HT1080 (cell line): ENCODE measurements at regions not wholly inside any gene's neighbourhood (a gene's known extent, or its start where the extent isn't known, plus 50 kb on each side); places are given as distances from the start of the nearest gene placed in this dataset.
"Not testable (repeated sequence)": the region's sequence is repeated elsewhere in the genome, so short reads cannot be mapped to it uniquely, and the experiment has no call there.

Experiments used
- DNase-seq: peaks from one replicate; pipeline ENCODE4 v3.0.0-alpha.2; 2015; ENCODE audit warnings: low read depth

- no peak for DNase-seq
These were observed 222.9 kb upstream of the KCNK2 start for GRCh38 chr1:214859647-214860046.

DNA sequence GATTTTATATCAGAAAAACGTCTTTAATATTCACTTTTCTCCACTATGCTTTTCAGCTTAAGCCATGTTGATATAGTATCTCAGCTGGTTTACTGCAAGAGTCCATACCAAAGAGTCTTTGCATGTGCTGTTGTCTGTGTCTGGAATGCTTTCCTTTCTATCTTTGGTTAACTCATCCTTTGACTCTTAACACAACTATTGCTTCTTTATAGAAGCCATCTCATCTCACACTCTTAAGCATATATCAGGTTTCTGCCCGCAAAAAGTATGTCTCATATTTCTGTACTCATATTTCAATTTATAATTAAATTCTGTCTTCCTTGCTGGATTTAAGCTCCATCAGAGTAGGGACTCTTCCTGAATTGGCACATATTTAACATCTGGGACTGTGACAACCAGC lies 220.9 kb upstream of the KCNK2 start:
- DNase-seq = no peak

GRCh38 chr1:214862421-214862820 lies 220.1 kb upstream of the KCNK2 start:
- DNase-seq = no peak

GRCh38 chr1:214864896-214865688 lies 217.4 kb upstream of the KCNK2 start:
- peak; percentile 38 for DNase-seq

GRCh38 chr1:214870426-214870825 lies 212.1 kb upstream of the KCNK2 start:
- not testable (repeated sequence) for DNase-seq

DNA sequence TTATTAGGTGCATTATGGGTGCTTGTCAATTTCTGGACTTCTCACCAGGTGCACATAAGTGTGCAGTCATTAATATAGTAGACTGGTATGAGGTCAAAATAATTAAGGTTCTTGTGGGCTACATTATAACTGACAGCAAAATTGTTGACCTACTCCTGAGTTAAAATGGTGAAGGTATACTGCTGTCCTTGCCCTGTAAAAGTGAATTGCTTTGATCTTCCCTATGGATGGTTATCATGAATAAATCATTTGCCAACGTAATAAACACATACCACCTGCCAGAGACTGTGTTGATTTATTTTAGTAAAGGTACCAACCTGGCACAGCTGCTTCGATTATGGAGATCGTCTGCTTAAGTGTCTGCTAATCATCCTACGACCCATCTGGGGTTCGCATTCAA lies 201.6 kb upstream of the KCNK2 start:
- DNase-seq = no peak

GRCh38 chr1:214882616-214883015 lies 199.9 kb upstream of the KCNK2 start:
- no peak for DNase-seq

DNA sequence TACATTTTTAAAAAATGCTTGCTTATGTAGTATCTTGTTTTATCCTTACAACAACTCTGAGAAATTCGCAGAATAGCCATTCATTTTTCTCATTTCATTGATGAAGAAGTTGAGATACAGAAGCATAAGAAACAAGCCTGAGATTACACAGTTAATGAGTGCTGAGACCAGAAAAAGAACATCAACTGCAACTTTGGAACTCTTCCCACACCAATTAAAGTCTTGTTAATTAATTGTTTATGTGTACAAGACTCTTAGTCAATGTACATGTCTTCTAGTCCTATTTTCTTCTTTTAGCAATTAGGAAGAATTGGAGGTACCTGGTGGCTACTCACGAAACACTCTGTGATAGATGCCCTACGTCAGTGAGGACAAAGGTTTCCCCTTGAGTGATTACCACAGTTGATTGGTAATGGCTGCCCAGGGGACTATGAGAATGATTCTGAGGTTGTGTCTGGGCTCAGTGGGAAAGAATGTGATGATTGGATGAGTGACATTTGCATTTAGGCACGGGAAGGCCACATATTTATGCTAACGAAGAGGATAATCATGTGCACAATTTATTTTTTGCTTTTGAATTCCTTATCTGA lies 187.4 kb upstream of the KCNK2 start:
- no peak for DNase-seq

GRCh38 chr1:214896921-214897320 lies 185.6 kb upstream of the KCNK2 start:
- DNase-seq = no peak

- no peak for DNase-seq
These were observed 185.0 kb upstream of the KCNK2 start for GRCh38 chr1:214897581-214897980.

DNA sequence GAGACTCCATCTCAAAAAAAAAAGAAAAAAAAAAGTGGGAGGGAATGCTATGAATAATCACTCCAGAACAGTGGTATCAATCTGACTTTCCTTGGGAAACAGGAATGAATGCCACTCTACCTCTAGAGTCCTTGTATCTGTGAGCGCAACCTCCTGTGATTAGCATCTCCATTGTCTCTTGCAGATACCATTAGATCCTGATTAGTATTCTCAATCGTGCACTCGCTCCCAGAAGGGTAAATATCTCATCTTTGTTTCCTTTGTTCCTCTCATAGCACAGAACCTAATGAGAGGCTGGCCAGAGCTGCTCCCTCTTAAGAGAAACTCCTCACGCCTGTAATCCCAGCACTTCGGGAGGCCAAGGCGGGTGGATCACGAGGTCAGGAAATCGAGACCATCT lies 184.4 kb upstream of the KCNK2 start:
- DNase-seq = no peak

DNA sequence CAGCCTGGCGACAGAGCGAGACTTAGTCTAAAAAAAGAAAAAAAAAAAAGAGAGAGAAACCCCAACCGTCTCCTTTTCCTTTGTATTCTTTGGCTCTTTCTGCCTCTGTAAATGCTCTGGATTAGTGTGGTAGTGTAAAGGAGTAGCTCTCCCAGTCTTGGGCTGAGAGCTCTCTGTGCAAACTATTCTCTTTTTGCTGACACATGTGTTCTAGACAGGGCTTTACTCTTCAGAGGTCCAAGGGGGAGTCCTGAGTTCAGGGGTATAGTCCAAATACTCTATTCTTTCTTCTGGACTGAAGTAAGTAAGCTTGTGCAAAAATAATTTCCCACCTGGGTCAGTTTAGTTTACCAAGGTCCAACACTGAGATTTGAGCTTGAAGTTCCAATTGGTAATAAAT lies 183.8 kb upstream of the KCNK2 start:
- no peak for DNase-seq

- peak; percentile 14 for DNase-seq
These were observed 182.6 kb upstream of the KCNK2 start for GRCh38 chr1:214899908-214900460.

DNA sequence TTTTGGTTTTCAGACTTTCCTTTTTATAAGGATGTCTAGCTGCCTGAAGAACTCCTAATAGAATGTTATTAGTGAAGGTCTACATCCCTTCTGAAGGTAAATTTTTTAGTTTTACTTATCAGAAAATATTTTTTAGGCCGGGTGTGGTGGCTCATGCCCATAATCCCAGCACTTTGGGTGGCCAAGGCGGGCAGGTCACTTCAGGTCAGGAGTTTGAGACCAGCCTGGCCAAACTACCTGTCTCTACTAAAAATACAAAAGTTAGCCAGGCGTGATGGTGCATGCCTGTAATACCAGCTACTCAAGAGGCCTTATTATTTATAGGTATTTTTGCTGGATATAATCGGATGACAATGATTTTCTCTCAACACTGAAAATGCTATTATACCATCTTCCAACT lies 181.9 kb upstream of the KCNK2 start:
- no peak for DNase-seq

DNA sequence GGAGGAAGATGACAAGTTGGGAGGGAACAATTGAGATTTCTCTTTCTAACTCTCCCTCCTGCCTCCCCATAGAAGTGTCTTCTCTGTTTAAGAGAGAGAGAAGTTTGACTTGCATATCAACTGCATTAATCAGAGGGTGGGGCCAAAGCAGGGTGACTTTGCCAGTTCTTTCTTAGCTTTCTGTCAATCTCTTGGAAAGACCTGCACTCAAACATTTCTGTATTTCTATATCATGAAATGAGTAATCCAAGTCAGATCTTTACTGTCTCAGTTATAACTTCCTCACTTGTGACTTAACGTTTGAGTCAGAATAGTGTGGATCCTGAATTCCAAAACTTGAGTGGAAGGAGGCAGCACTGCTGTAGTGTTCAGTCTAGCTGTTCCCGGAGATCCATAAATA lies 180.8 kb upstream of the KCNK2 start:
- peak; percentile 88 for DNase-seq

DNA sequence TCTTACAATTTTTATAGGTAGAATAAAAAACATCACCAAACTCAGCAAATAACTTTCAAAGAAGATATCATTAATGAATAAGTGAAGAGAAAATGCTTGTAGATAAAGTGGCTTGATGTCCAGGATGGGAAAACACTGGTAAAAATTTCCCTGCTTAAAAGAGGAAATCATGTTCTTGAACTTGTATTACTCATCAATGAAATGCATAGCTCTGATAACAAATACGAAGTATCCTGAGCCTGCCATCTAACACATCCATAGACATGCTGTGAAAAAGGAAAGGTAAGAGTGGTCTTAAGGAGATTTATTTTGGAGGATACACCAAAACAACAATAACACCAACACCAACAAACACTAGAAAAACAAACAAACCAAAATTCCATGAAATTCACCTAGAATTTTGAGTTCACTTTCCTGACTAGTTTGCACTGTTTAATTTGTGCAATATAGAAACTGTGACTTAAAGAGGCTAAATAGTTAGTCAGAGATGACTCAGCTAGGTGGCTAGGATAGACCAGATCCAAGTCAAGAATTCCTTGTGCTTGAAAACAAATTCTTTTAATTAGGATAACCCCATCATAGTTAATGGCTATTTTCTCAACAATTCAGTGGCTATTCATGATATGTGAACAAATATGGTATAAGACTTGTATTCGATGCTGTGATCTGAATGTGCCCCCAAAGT lies 179.8 kb upstream of the KCNK2 start:
- peak; percentile 76 for DNase-seq

DNA sequence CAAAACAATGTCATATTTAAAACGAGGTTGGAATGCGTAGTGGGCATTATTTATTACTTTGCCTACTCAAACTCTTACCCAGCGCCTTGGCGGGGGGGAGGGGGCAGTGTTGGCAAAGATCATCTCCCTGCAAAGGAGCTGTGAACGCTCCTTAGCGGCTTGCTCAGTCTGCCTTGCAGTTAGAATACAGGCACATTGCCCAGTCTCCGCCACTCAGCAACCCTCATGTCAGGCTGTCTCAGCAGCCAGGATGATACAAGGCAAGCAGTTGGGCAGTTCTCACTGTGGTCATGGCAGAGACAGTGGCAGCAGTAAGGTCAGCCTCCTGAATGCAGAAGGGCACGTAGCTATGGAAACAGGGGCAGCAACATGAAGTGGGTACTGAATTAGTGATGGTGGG lies 170.4 kb upstream of the KCNK2 start:
- DNase-seq = no peak

- no peak for DNase-seq
These were observed 168.6 kb upstream of the KCNK2 start for GRCh38 chr1:214913966-214914365.

GRCh38 chr1:214917081-214917635 lies 165.4 kb upstream of the KCNK2 start:
- DNase-seq = no peak

DNA sequence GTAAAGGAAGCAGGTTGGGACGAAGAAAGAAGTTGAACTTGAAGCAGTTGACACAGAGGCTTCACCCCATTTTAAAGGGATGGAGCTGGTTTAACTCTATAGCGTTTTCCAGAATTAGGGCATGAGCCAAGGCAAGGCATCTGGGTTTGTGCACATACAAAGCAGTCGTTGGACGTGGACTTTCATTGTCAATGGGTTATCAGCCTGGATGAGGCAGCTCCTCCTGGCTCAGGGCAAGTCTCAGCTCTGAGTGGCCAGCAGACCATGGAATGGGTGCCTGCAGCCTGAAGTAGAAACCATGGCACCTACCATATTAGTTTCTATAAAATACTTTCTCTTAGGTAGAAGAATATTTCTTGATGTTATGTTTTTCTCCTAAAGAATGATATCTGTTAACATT lies 163.8 kb upstream of the KCNK2 start:
- DNase-seq = no peak

GRCh38 chr1:214920337-214920736 lies 162.2 kb upstream of the KCNK2 start:
- DNase-seq = no peak

- no peak for DNase-seq
These were observed 159.1 kb upstream of the KCNK2 start for GRCh38 chr1:214923278-214923915.
